ENCODE measurements at regions not wholly inside any gene's neighbourhood (a gene's known extent, or its start where the extent isn't known, plus 50 kb on each side); places are given as distances from the start of the nearest gene placed in this dataset.

GRCh38 chr21:15327637-15328265 lies 263.0 kb upstream of the NRIP1 start:
- DNase-seq: no peak

DNA sequence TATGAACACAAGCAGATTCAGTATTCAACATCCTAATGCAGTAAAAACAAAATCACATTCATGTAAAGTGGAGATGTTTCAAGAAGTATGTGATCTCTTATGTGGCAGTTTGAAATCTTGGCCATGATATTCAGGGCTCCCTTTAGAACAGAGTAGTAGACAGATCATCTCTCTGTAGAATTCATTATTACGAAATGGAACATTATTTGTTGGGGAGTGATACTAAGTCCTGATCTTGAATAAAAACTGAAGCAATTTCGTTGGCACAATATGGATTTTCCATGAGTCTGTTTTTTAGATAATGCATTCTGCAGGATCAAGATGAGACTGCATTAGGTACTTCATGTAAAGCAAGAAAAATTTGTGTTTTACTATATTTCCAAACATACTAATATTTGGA lies 264.4 kb upstream of the NRIP1 start:
- DNase-seq: no peak

GRCh38 chr21:15330872-15331271 lies 266.1 kb upstream of the NRIP1 start:
- DNase-seq: no peak

DNA sequence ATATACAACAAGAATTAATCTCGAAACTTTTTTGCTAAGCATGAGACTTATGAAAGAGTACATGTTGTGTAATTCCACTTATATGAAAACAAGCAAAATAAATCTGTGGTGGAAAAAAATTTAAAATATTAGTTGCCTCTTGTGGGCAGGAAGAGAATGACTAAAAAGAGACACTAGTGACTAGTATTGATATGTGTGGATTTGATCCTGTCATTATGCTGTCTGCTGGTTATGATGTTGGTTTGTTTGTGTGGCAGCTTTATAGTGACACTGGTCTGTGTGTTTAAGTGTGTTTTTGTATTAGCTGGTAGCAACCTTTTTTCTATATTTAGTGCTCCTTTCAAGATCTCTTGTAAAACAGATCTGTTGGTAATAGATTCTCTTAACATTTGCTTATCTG lies 267.8 kb upstream of the NRIP1 start:
- no peak for DNase-seq

DNA sequence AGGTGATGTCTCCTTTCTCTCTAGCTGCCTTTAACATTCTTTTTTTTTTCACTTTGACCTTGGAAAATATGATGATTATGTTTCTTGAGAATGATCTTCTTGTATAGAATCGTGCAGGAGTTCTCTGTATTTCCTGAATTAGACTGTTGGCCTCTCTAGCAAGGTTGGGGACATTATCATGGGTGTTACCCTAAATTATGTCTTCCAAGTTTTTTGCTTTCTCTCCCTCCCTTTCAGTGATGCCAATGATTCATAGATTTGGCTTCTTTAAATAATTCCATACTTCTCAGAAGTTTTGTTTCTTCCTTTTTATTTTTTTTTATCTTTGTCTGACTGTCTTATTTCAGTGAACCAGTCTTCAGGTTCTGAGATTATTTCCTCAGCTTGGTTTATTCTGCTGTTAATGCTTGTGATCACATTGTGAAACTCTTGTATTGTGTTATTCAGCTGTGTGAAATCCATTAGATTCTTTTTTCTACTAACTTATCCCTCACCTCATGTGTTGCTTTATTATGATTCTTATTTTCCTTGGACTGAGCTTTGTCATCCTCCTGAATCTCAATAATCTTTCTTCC lies 268.4 kb upstream of the NRIP1 start:
- no peak for DNase-seq

DNA sequence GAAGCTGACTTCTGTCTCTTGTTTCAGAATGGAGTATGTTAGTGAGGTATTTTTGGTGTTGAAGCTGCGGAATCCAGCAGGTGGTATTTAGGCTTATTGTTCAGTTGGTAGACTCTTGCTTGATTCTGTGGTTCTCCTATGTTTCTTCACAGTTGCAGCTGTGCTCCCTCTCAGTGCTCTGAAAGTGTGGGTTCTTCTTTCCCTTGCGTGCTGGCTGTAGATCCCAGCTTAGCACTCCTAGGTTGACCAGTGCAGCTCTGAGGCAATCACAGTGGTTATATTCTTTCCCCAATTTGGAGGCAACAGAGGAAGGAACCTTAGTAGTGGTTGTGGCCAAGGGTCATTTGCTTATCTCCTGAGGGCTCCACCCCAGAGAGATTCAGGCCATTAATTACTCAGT lies 269.2 kb upstream of the NRIP1 start:
- no peak for DNase-seq

DNA sequence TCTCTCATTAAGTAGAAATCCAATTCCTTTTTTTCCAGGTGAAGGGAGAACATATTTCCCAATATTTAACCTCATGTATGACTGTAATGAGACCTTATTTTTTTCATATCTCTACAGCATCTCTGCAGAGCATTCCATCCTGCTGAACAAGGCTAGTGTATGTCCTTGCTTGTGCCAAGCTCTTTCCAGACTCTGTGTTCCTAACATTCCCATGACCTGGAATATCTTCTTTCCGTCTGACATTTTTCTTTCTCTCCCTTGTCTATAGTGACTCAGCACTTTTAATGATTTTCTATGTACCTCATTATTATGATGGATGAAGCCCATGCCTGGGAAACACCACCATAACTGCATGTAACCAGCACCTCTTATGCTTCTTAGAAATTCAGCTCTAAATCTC lies 278.3 kb upstream of the NRIP1 start:
- no peak for DNase-seq

- no peak for DNase-seq
These were observed 287.2 kb upstream of the NRIP1 start for GRCh38 chr21:15352009-15352408.

DNA sequence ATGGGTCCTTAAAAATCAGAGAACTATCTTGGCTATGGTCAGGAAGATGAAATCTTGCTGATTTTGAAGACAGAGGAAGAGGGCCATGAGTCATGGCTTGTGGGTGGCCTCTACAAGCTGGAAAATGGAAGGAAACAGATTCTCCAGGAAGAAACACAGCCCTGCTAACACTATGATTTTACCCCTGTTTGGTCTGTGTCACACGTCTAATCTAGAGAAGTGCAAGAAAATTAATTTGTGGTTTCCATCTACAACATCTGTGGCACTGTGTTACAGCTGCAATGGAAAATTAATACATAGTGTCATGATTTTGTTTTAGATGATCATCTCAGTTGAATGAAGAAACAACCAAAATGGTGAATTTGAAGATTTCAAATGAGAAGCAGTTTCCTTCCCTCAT lies 288.7 kb upstream of the NRIP1 start:
- DNase-seq: no peak

DNA sequence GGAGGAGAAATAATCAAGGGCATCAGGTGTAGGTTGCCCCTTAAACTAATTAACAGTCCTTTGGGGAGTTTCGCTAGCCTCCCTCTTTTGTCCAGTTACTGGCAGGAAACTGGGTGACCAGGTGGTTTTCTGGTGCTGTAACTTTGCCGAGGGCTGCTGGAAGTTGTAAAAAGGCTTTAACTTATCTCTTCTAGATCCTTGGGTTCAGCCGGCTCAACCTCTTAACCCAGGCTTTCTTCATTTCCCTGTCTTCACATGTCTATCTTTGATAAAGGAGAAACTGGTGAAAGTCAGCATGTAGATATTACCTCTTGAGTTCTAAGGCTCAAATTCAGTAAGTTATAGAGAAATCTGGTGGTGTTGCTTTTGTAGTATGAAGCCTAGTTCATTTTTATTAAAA lies 289.7 kb upstream of the NRIP1 start:
- no peak for DNase-seq

- no peak for DNase-seq
These were observed 290.3 kb upstream of the NRIP1 start for GRCh38 chr21:15355066-15355465.

GRCh38 chr21:15359251-15359650 lies 294.5 kb upstream of the NRIP1 start:
- no peak for DNase-seq

DNA sequence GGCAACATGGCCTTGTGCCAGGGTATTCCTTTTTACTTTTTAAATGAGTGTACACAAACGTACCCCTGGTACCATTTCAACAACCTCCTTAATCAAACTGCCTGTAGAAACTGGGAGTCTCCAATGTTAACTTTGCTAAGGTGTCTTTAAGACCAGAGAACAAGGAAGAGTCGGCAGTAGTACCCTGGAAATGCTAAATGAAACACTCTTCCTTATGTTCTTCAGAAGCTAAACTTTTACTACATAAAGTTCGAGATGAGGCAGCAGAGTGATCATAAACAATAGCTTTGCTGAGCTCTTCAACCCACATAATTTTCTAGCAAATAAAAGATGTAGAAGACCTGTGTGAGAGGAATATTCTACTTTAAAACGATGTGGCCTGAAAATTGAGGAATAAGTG lies 297.7 kb upstream of the NRIP1 start:
- DNase-seq: no peak

- DNase-seq: no peak
These were observed 299.1 kb upstream of the NRIP1 start for GRCh38 chr21:15363921-15364320.

DNA sequence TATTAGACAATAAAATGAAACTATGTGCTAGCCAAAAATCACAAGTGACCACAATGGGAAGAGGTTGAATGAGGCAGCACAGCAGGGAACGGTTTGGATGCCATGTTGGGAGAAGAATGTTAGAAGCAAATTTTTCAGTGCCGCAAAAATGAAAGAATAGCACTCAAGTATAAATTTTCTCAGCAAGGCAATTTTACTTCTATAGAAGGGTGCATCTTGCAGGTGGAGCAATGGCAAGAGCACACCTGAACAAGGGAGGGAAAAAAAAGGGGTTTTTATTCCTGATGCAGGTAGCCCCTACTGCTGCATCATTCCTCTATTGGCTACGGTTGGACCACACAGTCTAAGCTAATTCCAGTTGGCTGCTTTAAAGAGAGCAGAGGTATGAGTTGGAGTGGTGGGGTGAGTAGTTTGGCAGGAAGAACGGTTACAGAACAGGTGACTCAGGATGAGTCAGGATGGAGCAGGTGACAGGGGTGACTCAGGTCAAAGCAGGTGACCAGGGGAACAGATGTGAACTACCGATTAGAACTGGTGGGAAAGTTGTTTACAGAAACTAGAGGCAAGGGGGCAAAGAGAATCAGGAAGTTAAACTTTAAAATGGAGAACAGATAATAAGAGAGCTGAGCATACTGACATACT lies 301.1 kb upstream of the NRIP1 start:
- DNase-seq: no peak

- no peak for DNase-seq
These were observed 301.8 kb upstream of the NRIP1 start for GRCh38 chr21:15366555-15366954.

GRCh38 chr21:15367061-15367626 lies 302.3 kb upstream of the NRIP1 start:
- DNase-seq: no peak

GRCh38 chr21:15370462-15370975 lies 305.7 kb upstream of the NRIP1 start:
- DNase-seq: no peak

DNA sequence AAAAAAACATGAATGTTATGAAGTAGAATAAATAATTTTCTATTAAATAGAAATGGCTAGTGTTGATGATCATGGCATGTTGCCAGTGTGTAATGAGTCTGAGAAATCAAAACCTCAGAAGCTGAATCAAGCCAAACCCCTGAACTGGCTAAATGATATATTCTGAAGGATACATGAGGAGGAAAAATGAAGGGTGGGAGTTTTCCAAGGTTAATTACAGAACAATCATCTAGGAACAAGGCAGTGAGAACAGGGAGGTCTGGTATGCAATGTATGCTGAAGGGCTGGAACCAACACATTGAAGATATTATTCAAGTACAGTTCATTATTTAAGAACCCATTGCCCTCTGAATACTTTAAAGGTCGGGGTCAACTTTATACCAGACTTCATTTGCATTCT lies 309.1 kb upstream of the NRIP1 start:
- no peak for DNase-seq

DNA sequence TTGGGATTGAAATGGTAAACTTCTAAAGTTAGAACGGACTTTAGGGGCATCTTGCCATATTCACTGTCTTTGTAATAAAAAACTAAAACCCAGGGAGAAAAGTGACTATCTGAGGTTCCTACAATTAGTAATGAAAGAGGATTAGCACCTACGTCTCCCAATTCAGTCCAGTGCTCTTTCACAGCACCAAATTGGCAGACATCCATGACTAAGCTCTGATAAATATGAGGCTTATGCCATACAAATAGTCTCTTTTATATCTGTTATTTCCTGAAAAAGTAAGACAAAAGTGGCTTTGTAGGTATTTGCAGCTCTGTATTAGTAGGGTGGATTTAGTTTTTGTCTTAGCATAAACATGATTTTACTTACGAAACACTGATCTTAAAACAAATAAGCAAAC lies 315.0 kb upstream of the NRIP1 start:
- DNase-seq: no peak

- no peak for DNase-seq
These were observed 318.8 kb upstream of the NRIP1 start for GRCh38 chr21:15383588-15383987.

GRCh38 chr21:15390049-15390448 lies 325.2 kb upstream of the NRIP1 start:
- no peak for DNase-seq

GRCh38 chr21:15397258-15397657 lies 332.5 kb upstream of the NRIP1 start:
- no peak for DNase-seq

DNA sequence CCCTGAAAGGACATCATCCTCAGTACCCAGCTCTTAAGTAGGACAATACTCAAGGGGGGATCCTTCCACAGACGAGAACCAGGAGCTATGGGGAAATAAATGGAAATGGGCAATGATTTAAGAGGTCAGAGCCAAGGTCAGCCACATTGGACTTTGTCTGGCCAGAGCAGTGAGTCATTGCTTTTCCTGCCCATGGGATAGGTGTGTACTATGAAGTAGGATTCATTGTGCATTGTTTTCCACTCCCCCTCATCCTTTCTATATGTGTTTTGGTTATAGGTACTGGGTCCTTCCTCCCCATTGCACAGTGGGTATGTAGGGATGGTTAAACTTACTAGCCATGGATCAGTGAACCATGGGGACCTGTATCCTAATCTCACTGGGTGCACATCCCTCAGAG lies 328.9 kb upstream of the USP25 start:
- DNase-seq: no peak
